Natural killer cell (primary cell): ENCODE measurements at regions not wholly inside any gene's neighbourhood (a gene's known extent, or its start where the extent isn't known, plus 50 kb on each side); places are given as distances from the start of the nearest gene placed in this dataset.

Experiments used
- ATAC-seq, 3 donors: fragments of 150-1000 bp in 2 of 3; fragments of 200-7000 bp in 1 of 3; cut with Tn5 transposase; 1 replicate in 1 of 3; 2 replicates in 2 of 3; pipeline ENCODE4 v1.10.0; 2021; ENCODE audit warnings: mild to moderate bottlenecking in 2 of 3, moderate library complexity in 2 of 3
- DNase-seq, 2 donors: peaks; one replicate each; pipeline versions ENCODE4 v3.0.0 to v3.0.0-alpha.2; 2013 to 2021; ENCODE audit warnings: mixed read lengths in 1 of 2
- H3K27ac ChIP-seq: one replicate; pipeline ENCODE4 v1.5.1; 2013; ENCODE audit warnings: mild to moderate bottlenecking, low read length
- H3K27me3 ChIP-seq: one replicate; pipeline ENCODE4 v1.6.1; 2013; ENCODE audit warnings: low read length; ENCODE audit not compliant: control insufficient read depth, insufficient read depth
- H3K36me3 ChIP-seq: one replicate; pipeline ENCODE4 v1.6.1; 2013; ENCODE audit warnings: low read length; ENCODE audit not compliant: control insufficient read depth, insufficient read depth
- H3K4me1 ChIP-seq: one replicate; pipeline ENCODE4 v1.6.1; 2013; ENCODE audit warnings: low read length; ENCODE audit not compliant: control insufficient read depth, insufficient read depth
- H3K4me3 ChIP-seq: one replicate; pipeline ENCODE4 v1.5.1; 2013; ENCODE audit warnings: low read length
- H3K9me3 ChIP-seq: one replicate; pipeline ENCODE4 v1.6.1; 2013; ENCODE audit warnings: low read length; ENCODE audit not compliant: control insufficient read depth, insufficient read depth
- H3K27ac Mint-ChIP-seq, 2 donors: one replicate each; pipeline ENCODE4 v1.8.0; 2022; ENCODE audit warnings: mild to moderate bottlenecking in 2 of 2, mixed read lengths in 2 of 2, moderate library complexity in 1 of 2
- H3K27me3 Mint-ChIP-seq, 2 donors: one replicate each; pipeline ENCODE4 v1.8.0; 2022; ENCODE audit warnings: low read depth in 2 of 2, mixed read lengths in 2 of 2
- H3K36me3 Mint-ChIP-seq: one replicate; pipeline ENCODE4 v1.8.0; 2022; ENCODE audit warnings: mixed read lengths
- H3K4me1 Mint-ChIP-seq, 2 donors: one replicate each; pipeline ENCODE4 v1.8.0; 2022; ENCODE audit warnings: mixed read lengths in 2 of 2
- H3K4me3 Mint-ChIP-seq: one replicate; pipeline ENCODE4 v1.8.0; 2022; ENCODE audit warnings: mild to moderate bottlenecking, moderate library complexity, mixed read lengths
- H3K9me3 Mint-ChIP-seq, 2 donors: one replicate each; pipeline ENCODE4 v1.8.0; 2022; ENCODE audit warnings: mixed read lengths in 2 of 2
- WGBS: methylation state at CpG from one replicate; pipeline ENCODE4 v1.1.7; 2013; ENCODE audit warnings: missing lambda C conversion rate; ENCODE audit not compliant: insufficient coverage; 5-methylcytosine and 5-hydroxymethylcytosine counted together
- intact Hi-C: fragments of 100-400 bp; cut with micrococcal nuclease; formaldehyde crosslinking; loops from one replicate; pipeline ENCODE4 v1.14.2; 2022
- TF ChIP-seq, protein P1 (sequence below): fragments of 200-600 bp; IDR thresholded peaks from one replicate; pipeline ENCODE4 v1.8.0; 2022; ENCODE audit warnings: antibody characterized with exemption

DNA sequence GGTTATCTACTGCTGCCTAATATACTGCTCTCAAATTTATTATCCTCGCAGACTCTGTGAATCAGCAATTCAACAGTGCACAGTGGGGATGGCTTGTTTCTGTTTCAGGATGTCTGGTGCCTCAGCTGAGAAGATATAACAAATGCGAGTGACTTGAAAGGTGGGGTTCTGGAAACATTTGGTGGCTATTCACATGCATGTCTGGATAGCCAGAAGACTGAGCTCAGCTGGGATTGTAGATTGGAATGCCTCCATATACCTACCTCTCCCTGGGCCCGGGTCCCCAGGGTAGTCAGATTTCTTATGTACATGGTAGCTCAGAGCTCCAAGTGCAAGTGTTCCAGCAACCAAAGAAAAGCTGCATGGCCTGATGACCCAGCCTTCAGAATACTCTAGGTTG lies 176.3 kb downstream of the IER5 start:
- H3K4me3 Mint-ChIP-seq: no peak overlapping the region
- H3K36me3 Mint-ChIP-seq: no peaks in the 10 kb centered on the region
- H3K4me1 ChIP-seq: no peaks in the 10 kb centered on the region
- ATAC-seq (no peak), DNase-seq (no peak)
- no peaks in the 10 kb centered on the region for H3K27me3 ChIP-seq
- H3K27ac ChIP-seq: no peak overlapping the region
- H3K36me3 ChIP-seq: no peaks in the 10 kb centered on the region
- H3K27me3 Mint-ChIP-seq: peaks cover 2 to 7% of the 10 kb centered on the region in 2 donors
- H3K4me3 ChIP-seq: no peak overlapping the region
- intact Hi-C loops: no loop called here
- H3K9me3 ChIP-seq: no peaks in the 10 kb centered on the region
- WGBS: 77% methylated on average over 3 of the region's 3 CpGs
- no peaks in the 10 kb centered on the region for H3K4me1 Mint-ChIP-seq
- TF ChIP-seq, protein P1, sequence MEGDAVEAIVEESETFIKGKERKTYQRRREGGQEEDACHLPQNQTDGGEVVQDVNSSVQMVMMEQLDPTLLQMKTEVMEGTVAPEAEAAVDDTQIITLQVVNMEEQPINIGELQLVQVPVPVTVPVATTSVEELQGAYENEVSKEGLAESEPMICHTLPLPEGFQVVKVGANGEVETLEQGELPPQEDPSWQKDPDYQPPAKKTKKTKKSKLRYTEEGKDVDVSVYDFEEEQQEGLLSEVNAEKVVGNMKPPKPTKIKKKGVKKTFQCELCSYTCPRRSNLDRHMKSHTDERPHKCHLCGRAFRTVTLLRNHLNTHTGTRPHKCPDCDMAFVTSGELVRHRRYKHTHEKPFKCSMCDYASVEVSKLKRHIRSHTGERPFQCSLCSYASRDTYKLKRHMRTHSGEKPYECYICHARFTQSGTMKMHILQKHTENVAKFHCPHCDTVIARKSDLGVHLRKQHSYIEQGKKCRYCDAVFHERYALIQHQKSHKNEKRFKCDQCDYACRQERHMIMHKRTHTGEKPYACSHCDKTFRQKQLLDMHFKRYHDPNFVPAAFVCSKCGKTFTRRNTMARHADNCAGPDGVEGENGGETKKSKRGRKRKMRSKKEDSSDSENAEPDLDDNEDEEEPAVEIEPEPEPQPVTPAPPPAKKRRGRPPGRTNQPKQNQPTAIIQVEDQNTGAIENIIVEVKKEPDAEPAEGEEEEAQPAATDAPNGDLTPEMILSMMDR: no peak
- no peak overlapping the region for H3K27ac Mint-ChIP-seq
- H3K9me3 Mint-ChIP-seq: peaks cover 0 to 4% of the 10 kb centered on the region in 2 donors

DNA sequence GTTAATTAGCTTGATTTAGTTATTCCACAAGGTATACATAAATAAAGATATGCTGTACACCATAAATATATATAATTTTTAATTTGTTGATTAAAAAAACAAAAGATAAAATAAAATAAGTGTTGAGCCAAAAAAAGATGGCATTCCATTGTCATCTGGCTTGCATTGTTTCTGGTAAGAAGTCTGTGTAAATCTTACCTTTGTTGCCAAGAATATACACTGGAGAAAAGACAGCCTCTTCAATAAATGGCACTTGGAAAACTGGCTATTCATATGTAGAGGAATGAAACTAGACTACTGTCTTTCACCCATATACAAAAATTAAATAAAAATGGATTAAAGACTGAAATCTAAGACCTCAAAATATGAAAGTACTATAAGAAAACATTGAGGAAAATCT lies 196.5 kb downstream of the IER5 start:
- ATAC-seq: no peak
- Mint-ChIP-seq H3K36me3 (peaks cover 10% of the 10 kb centered on the region), H3K4me3 (no peak overlapping the region), H3K27me3 (peaks cover 0 to 4% of the 10 kb centered on the region in 2 donors), H3K27ac (no peak overlapping the region), H3K9me3 (peaks cover 10 to 19% of the 10 kb centered on the region in 2 donors), H3K4me1 (no peaks in the 10 kb centered on the region)
- DNase-seq: no peak
- H3K27ac ChIP-seq: no peak overlapping the region
- no peaks in the 10 kb centered on the region for H3K36me3 ChIP-seq
- H3K27me3 ChIP-seq: peaks cover 2% of the 10 kb centered on the region
- no peak overlapping the region for H3K4me3 ChIP-seq
- no peaks in the 10 kb centered on the region for H3K4me1 ChIP-seq
- TF ChIP-seq, protein P1: no peak
- no peaks in the 10 kb centered on the region for H3K9me3 ChIP-seq
- intact Hi-C loops: no loop called here

DNA sequence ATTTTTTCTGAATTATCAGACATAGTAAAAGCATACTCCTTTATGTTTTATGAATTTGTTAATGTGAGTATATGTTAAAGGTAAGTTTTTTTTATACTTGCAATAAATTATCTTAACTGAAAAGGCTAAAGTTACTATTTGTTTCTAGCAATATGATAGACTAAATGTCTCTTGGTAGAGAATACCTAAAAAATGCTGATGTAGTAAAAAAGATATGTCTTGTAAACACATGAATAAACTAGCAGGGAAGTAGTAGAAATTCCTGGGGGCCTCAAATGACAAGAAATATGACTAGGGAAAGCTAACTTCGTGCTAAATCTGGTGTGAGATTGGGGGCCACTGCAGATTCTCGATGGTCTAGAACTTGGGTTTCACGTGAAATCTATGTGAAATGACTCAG lies 188.1 kb upstream of the CACNA1E start:
- peaks cover 13 to 28% of the 10 kb centered on the region in 2 donors for H3K27me3 Mint-ChIP-seq
- H3K36me3 ChIP-seq: no peaks in the 10 kb centered on the region
- H3K9me3 Mint-ChIP-seq: no peaks in the 10 kb centered on the region
- TF ChIP-seq, protein P1: no peak
- intact Hi-C loops: no loop called here
- no peak overlapping the region for H3K27ac ChIP-seq
- H3K27ac Mint-ChIP-seq: no peak overlapping the region
- DNase-seq (no peak), ATAC-seq (no peak)
- no peaks in the 10 kb centered on the region for H3K36me3 Mint-ChIP-seq
- WGBS: 67% methylated on average over 3 of the region's 3 CpGs
- H3K27me3 ChIP-seq: no peaks in the 10 kb centered on the region
- H3K4me3 ChIP-seq: no peak overlapping the region
- no peaks in the 10 kb centered on the region for H3K9me3 ChIP-seq
- no peaks in the 10 kb centered on the region for H3K4me1 ChIP-seq
- no peak overlapping the region for H3K4me3 Mint-ChIP-seq
- H3K4me1 Mint-ChIP-seq: no peaks in the 10 kb centered on the region

DNA sequence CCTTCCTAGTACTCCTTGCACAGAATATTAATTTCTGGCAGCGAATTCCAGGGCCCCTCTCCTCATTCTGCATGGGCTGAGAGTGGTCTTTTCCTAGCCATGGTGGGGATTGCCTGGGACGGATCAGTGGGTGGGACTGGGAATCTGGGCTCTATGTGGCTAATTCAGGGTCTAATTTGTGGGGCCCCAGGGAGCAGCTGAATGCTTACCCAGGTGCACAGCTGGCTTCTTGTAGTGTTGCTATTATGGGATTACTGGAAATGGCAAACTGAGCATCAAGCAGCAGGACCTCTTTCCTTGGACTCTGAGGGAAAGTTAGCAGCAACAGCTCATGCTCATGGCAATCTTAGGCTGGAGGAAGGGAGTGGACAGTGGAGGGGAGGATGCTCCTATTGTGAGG lies 187.1 kb upstream of the CACNA1E start:
- Mint-ChIP-seq H3K9me3 (no peaks in the 10 kb centered on the region), H3K36me3 (no peaks in the 10 kb centered on the region), H3K4me3 (no peak overlapping the region), H3K4me1 (no peaks in the 10 kb centered on the region), H3K27ac (no peak overlapping the region), H3K27me3 (peaks cover 13 to 22% of the 10 kb centered on the region in 2 donors)
- no peaks in the 10 kb centered on the region for H3K4me1 ChIP-seq
- no peak overlapping the region for H3K27ac ChIP-seq
- no peaks in the 10 kb centered on the region for H3K9me3 ChIP-seq
- WGBS: 50% methylated on average over 2 of the region's 2 CpGs
- ATAC-seq (no peak), DNase-seq (no peak)
- H3K4me3 ChIP-seq: no peak overlapping the region
- no peaks in the 10 kb centered on the region for H3K36me3 ChIP-seq
- no peaks in the 10 kb centered on the region for H3K27me3 ChIP-seq
- TF ChIP-seq, protein P1: no peak
- intact Hi-C loops: no loop called here
